Gastroesophageal sphincter (tissue), 4 donors: ENCODE measurements at regions not wholly inside any gene's neighbourhood (a gene's known extent, or its start where the extent isn't known, plus 50 kb on each side); places are given as distances from the start of the nearest gene placed in this dataset.
A peak's percentile ranks its signal among the peaks of the same experiment; 100 is the strongest.

ENCODE experiments used
- ATAC-seq: fragments of 150-250 bp; one replicate; pipeline ENCODE4 v1.9.1; 2016; ENCODE audit warnings: mild to moderate bottlenecking, moderate library complexity
- H3K27ac ChIP-seq, 4 donors: fragments of 200-600 bp; sonication (generic) in 3 of 4; 1 replicate in 3 of 4; 2 replicates in 1 of 4; pipeline ENCODE4 v1.5.1; 2016 to 2019
- H3K27me3 ChIP-seq: fragments of 200-600 bp; sonication (generic); one replicate; pipeline ENCODE4 v1.5.1; 2019
- H3K36me3 ChIP-seq, 2 donors: fragments of 200-600 bp; sonication (generic); one replicate each; pipeline ENCODE4 v1.5.1; 2019; ENCODE audit warnings: control low read depth in 1 of 2
- H3K4me1 ChIP-seq, 3 donors: fragments of 200-600 bp; sonication (generic); 1 replicate in 2 of 3; 2 replicates in 1 of 3; pipeline ENCODE4 v1.5.1; 2016 to 2019; ENCODE audit warnings: control low read depth in 2 of 3
- H3K4me3 ChIP-seq, 2 donors: fragments of 200-600 bp; sonication (generic); one replicate each; pipeline ENCODE4 v1.5.1; 2019; ENCODE audit warnings: mild to moderate bottlenecking in 1 of 2, moderate library complexity in 1 of 2
- H3K9me3 ChIP-seq, 3 donors: fragments of 200-600 bp; sonication (generic); one replicate each; pipeline ENCODE4 v1.5.1; 2017 to 2019; ENCODE audit warnings: control low read depth in 2 of 3
- EP300 ChIP-seq: sonication (generic); formaldehyde crosslinking; IDR thresholded peaks from one replicate; pipeline ENCODE4 v1.6.1; 2017; ENCODE audit warnings: antibody characterized with exemption, mild to moderate bottlenecking
- POLR2A ChIP-seq, 2 donors: fragments of 450-650 bp; IDR thresholded peaks; one replicate each; pipeline ENCODE4 v1.6.1; 2017; ENCODE audit warnings: antibody characterized with exemption in 2 of 2, mild to moderate bottlenecking in 2 of 2, moderate library complexity in 1 of 2
- POLR2AphosphoS5 ChIP-seq: sonication (generic); formaldehyde crosslinking; IDR thresholded peaks from one replicate; pipeline ENCODE4 v1.6.1; 2017; ENCODE audit warnings: antibody characterized with exemption
- WGBS, 2 donors: methylation state at CpG; one replicate each; pipeline ENCODE4 v1.1.5; 2018; ENCODE audit warnings: low coverage in 1 of 2; 5-methylcytosine and 5-hydroxymethylcytosine counted together
- TF ChIP-seq, protein P1 (sequence below), 4 experiments: fragments of 200-600 bp in 2 of 4; fragments of 450-650 bp in 2 of 4; sonication (generic) in 1 of 4; IDR thresholded peaks; one replicate each; pipeline ENCODE4 v1.5.1; 2017 to 2019; ENCODE audit warnings: antibody characterized with exemption in 4 of 4, mild to moderate bottlenecking in 2 of 4, moderate library complexity in 2 of 4

DNA sequence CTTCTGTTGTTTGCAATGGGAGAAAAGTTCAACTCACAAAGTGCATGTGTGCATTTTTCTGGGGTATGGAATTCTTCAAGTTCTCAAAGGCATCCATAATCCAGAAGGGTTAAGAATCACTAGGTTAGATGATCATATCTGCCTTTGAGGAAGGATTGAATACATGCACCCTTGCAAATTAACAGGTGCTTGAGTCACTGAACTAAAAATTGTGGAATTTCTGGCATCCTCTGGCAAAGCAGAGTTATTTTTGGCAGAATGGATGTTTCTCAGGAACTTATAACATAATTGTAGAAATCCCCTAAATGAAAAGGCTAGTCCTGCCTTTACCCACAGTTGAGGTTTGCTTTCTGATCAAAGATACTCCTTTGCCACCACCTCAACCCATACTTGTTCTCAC lies 136.5 kb upstream of the DYRK2 start:
- H3K36me3 ChIP-seq, result no peaks in the 10 kb centered on the region
- no peak overlapping the region for H3K4me3 ChIP-seq
- H3K4me1 ChIP-seq, result peaks cover 0 to 27% (median 0%) of the 10 kb centered on the region in 3 donors
- no peak overlapping the region for H3K27ac ChIP-seq
- TF ChIP-seq POLR2AphosphoS5, result no peak
- TF ChIP-seq, protein P1, sequence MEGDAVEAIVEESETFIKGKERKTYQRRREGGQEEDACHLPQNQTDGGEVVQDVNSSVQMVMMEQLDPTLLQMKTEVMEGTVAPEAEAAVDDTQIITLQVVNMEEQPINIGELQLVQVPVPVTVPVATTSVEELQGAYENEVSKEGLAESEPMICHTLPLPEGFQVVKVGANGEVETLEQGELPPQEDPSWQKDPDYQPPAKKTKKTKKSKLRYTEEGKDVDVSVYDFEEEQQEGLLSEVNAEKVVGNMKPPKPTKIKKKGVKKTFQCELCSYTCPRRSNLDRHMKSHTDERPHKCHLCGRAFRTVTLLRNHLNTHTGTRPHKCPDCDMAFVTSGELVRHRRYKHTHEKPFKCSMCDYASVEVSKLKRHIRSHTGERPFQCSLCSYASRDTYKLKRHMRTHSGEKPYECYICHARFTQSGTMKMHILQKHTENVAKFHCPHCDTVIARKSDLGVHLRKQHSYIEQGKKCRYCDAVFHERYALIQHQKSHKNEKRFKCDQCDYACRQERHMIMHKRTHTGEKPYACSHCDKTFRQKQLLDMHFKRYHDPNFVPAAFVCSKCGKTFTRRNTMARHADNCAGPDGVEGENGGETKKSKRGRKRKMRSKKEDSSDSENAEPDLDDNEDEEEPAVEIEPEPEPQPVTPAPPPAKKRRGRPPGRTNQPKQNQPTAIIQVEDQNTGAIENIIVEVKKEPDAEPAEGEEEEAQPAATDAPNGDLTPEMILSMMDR (IDR thresholded peaks at IDR 0.05), result no peak
- TF ChIP-seq EP300, result no peak
- no peak for TF ChIP-seq POLR2A (IDR thresholded peaks at IDR 0.05)
- no peak for ATAC-seq
- H3K9me3 ChIP-seq, result no peaks in the 10 kb centered on the region
- no peaks in the 10 kb centered on the region for H3K27me3 ChIP-seq

DNA sequence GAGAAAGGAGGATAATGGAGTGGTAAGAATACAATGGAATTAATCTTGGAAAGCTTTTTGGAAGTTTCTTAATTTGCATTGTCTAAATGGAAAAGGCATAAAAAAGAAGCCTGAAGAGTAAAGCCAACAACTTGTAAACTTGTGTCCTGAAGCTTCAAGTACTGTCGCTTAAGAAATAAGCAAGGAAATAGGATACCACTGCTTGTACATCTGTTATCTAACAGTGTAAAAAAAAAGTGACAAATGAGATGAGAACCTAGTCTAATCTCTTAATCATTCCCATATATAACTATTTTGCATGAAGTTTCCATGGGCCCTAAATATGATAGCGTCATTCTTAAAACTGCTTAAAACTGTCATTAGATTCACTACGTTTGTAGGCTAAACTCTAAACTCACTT lies 134.0 kb upstream of the DYRK2 start:
- H3K9me3 ChIP-seq, result no peaks in the 10 kb centered on the region
- peaks cover 0 to 29% (median 0%) of the 10 kb centered on the region in 3 donors for H3K4me1 ChIP-seq
- TF ChIP-seq EP300, result no peak
- no peak overlapping the region for H3K4me3 ChIP-seq
- ATAC-seq, result no peak
- no peaks in the 10 kb centered on the region for H3K27me3 ChIP-seq
- 79 to 82% methylated on average over 2 to 3 of the region's 3 CpGs for WGBS, 2 donors
- H3K36me3 ChIP-seq, result no peaks in the 10 kb centered on the region
- no peak overlapping the region for H3K27ac ChIP-seq

DNA sequence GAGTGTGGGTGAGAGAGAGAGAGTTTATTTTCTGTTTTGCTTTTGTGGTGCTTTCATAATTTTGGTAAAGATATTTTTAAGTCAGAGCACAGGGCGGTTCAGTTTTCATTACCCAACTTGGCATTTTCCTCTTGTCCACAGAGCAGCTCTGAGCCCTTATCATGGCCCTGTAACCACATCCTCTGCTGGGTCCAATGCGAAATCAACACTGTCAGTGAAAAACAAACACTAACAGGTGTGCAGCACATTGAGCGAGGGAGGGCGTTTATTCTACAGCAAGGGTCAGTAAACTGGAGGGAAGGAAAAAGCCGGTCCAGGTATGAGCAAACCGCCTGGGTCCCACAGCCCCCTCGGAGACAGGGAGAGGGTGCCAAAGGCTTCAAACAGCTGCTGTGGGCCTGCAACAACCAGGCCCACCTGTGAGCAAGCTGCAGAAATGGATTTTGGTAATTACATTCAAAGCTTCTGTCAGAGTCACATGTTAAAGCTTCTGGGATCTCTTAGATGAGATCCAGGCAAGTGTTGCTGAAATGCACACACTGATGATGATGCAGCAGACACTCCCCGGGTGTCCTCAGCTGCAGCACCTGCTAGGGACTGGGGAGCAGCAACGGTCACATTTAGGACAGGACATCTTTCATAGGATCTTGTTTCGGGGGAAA lies 132.7 kb upstream of the DYRK2 start:
- TF ChIP-seq EP300 (no peak), POLR2AphosphoS5 (no peak), POLR2A (IDR thresholded peaks at IDR 0.05) (no peak)
- TF ChIP-seq, protein P1 (IDR thresholded peaks at IDR 0.05), result no peak
- Histone ChIP-seq H3K4me3 (no peak overlapping the region), H3K36me3 (no peaks in the 10 kb centered on the region), H3K4me1 (peaks cover 0 to 29% (median 0%) of the 10 kb centered on the region in 3 donors), H3K27me3 (no peaks in the 10 kb centered on the region), H3K27ac (no peak overlapping the region), H3K9me3 (no peaks in the 10 kb centered on the region)
- 82 to 90% methylated on average over 2 to 6 of the region's 10 CpGs for WGBS, 2 donors
- ATAC-seq, result no peak

DNA sequence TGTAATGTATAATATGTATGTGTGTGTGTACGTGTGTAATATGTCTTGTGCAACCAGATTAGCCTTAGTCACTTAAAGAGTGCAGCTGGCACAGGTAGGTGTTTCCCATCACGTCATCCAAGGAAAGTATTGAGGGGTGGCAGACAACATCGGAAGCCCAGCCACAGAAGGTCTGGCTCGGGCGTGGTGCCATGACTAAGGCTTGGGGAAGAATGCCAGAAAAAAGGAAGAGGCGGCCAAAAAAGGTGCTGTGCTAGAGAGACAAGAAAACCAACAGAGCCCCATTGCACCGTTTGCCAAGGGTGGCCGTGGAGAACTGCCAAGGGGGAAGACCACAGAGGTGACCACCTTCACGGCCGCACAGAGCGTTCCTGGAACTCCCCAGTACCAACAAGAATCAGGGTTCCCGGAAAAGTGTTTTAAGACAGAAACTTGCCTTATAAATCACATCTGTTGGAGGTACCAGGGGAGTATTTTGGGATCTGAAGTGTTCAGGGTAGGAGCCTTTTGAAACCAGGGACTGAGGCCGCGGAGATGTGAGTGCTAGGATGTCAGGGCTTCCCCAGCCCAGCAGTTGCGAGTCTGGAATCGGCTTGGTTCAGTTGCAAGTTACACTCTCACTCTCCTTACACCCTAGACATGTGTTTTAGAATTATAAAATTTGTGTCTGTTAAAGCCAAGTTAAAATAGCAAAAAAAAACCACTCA lies 131.2 kb upstream of the DYRK2 start:
- H3K4me3 ChIP-seq, result no peak overlapping the region
- peak; percentile 69 for ATAC-seq
- H3K36me3 ChIP-seq, result no peaks in the 10 kb centered on the region
- WGBS, 2 donors, result 17 to 19% methylated on average over 9 to 15 of the region's 16 CpGs
- no peaks in the 10 kb centered on the region for H3K9me3 ChIP-seq
- peaks cover 0 to 21% (median 0%) of the 10 kb centered on the region in 3 donors for H3K4me1 ChIP-seq
- H3K27ac ChIP-seq, result peak overlapping the region in 3 of 4 donors; percentile 27 to 71 (median 58)
- no peaks in the 10 kb centered on the region for H3K27me3 ChIP-seq
- TF ChIP-seq, protein P1 (IDR thresholded peaks at IDR 0.05), result no peak
- TF ChIP-seq POLR2AphosphoS5, result peak; percentile 58

DNA sequence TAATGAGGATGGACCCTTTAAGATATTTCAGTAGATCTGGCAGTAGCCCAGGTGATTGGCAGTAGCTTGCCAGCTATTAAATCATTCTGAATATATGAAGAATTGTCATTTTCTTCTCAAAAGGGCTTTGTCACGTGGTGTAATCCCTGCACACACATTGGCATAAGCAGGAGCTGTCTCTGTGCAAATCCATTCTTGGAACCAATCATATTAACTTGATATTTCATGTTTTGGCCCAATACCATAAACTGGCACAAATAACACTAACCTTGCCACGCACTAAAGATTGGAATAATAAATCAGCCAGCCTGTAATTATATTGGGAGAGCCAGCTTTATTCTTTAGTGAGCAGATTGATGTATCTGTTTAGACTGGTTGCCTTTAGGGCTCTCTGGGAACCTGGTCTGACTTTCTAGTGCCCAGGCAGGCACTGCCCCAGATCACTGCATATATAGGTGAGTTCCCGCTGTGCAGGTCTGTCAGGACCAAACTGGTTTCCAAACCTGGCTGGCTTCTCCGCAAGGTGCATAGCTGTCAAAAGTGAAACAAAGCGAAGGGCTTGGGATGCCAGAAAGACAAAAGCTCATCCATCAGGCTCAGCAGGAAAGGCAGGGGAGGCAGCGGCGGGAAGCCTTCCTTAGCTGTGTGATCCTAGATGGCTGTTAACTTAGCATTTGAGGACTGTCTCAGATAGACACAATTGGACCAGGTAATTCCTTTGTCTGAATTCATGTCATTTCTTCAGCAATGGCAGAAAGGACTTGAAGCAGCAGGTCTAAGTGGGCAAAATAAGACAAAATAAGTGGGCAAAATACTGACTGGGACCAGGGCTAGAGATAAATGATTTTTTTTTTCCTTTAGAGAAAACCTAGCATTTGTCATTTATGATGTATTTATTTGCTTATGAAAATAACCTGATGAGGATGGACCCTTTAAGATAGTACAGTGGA lies 128.8 kb upstream of the DYRK2 start:
- Histone ChIP-seq H3K36me3 (no peaks in the 10 kb centered on the region), H3K9me3 (no peaks in the 10 kb centered on the region), H3K27me3 (no peaks in the 10 kb centered on the region), H3K4me3 (no peak overlapping the region), H3K27ac (no peak overlapping the region), H3K4me1 (peaks cover 0 to 21% (median 0%) of the 10 kb centered on the region in 3 donors)
- WGBS, 2 donors, result 88% methylated on average over 3 of the region's 7 CpGs
- ATAC-seq, result no peak
- TF ChIP-seq POLR2A (IDR thresholded peaks at IDR 0.05) (no peak), EP300 (no peak), POLR2AphosphoS5 (no peak)
- TF ChIP-seq, protein P1 (IDR thresholded peaks at IDR 0.05), result no peak
